ENCODE measurements at regions not wholly inside any gene's neighbourhood (a gene's known extent, or its start where the extent isn't known, plus 50 kb on each side); places are given as distances from the start of the nearest gene placed in this dataset.

- H2BK5ac ChIP-seq (ENCODE audit: low read depth, low read length): no peak overlapping the region
- no peak overlapping the region; the same call in 1 of the 2 replicates for H3K18ac ChIP-seq (ENCODE audit: extremely low read depth, low read length)
- no peak overlapping the region for H3K56ac ChIP-seq (replicated peaks; ENCODE audit: insufficient read length, low read depth, low read length)
- H3K79me2 ChIP-seq (ENCODE audit: control insufficient read depth in 1 of 2, insufficient read depth in 2 of 2, low read length in 2 of 2): no peaks in the 10 kb centered on the region
- H2BK15ac ChIP-seq (ENCODE audit: low read length): no peak overlapping the region
- no peak overlapping the region for H2AK5ac ChIP-seq (ENCODE audit: low read depth, low read length)
- 93% methylated on average over 6 of the region's 6 CpGs; no CpG with 5 or more reads in 1 of the 2 experiments for WGBS, 2 experiments (ENCODE audit: extremely low coverage in 1 of 2, insufficient coverage in 1 of 2, insufficient read length in 1 of 2, insufficient replicate concordance in 2 of 2, low coverage in 1 of 2, low lambda C conversion rate in 2 of 2, missing lambda C conversion rate in 1 of 2)
- H3K4me3 ChIP-seq (ENCODE audit: extremely low read depth in 1 of 4, insufficient read depth in 2 of 4, low read depth in 3 of 4, low read length in 4 of 4): no peak overlapping the region
- H3K9me3 ChIP-seq (ENCODE audit: insufficient read depth in 2 of 2, low read depth in 1 of 2, low read length in 1 of 2): no peaks in the 10 kb centered on the region
- H2BK20ac ChIP-seq (ENCODE audit: low read length): no peak overlapping the region
- no peak overlapping the region for H3K23ac ChIP-seq (ENCODE audit: insufficient read length)
- H3K4me2 ChIP-seq (ENCODE audit: insufficient read depth in 1 of 2, low read depth in 2 of 2, low read length in 2 of 2): no peak overlapping the region
- H4K5ac ChIP-seq (ENCODE audit: insufficient read length, low read depth, low read length): no peak overlapping the region
- H4K20me1 ChIP-seq (replicated peaks in 1 of 2; ENCODE audit: control insufficient read depth in 1 of 2, insufficient read depth in 2 of 2, low read length in 2 of 2): no peaks in the 10 kb centered on the region
- no peak overlapping the region for H3K4ac ChIP-seq (replicated peaks; ENCODE audit: insufficient read length, low read depth, low read length)
- H3K27ac ChIP-seq (ENCODE audit: low read depth, low read length): no peak overlapping the region
- FAIRE-seq: no peak
- no peaks in the 10 kb centered on the region for H3K27me3 ChIP-seq (replicated peaks in 1 of 4; ENCODE audit: control insufficient read depth in 3 of 4, extremely low read depth in 1 of 4, insufficient read depth in 3 of 4, low read length in 3 of 4)
- H2BK120ac ChIP-seq (replicated peaks; ENCODE audit: low read depth, low read length): no peak overlapping the region
- no peaks in the 10 kb centered on the region for H3K4me1 ChIP-seq (replicated peaks in 1 of 4; ENCODE audit: control insufficient read depth in 3 of 4, insufficient read depth in 4 of 4, low read length in 3 of 4)
- H3K23me2 ChIP-seq (ENCODE audit: low read depth, low read length): no peaks in the 10 kb centered on the region
- H3K36me3 ChIP-seq (ENCODE audit: control insufficient read depth in 2 of 4, insufficient read depth in 4 of 4, low read length in 3 of 4): no peaks in the 10 kb centered on the region
- ChIA-PET CTCF (ENCODE audit: partially characterized antibody) (interaction anchor here (0.6 to 1.4 kb wide), 3 partner anchors 11 to 120 kb away, joined by 3 to 4 read pairs (median 3); no protein-coding TSS in a partner anchor), POLR2A (ENCODE audit: partially characterized antibody) (no interaction called here)
- H3K79me1 ChIP-seq (ENCODE audit: low read depth, low read length): no peaks in the 10 kb centered on the region
- no peak for DNase-seq (ENCODE audit: low read depth in 1 of 2, low spot score in 2 of 2)
- no peak overlapping the region for H2BK12ac ChIP-seq (ENCODE audit: low read depth, low read length)
- H4K8ac ChIP-seq (ENCODE audit: extremely low read depth, insufficient read depth, low read length): no peak overlapping the region; the same call in 1 of the 2 replicates
- no peak overlapping the region for H3K9ac ChIP-seq (replicated peaks in 1 of 4; ENCODE audit: extremely low read depth in 1 of 4, low read depth in 3 of 4, low read length in 3 of 4)
- H4K91ac ChIP-seq (replicated peaks; ENCODE audit: insufficient read length, low read length): no peak overlapping the region
- 0 out of 2 replicates have a peak overlapping the region, but pooled peaks have one; percentile 53 for H2AFZ ChIP-seq (ENCODE audit: low read length)
- H3K14ac ChIP-seq (ENCODE audit: insufficient read length): no peak overlapping the region
- TF ChIP-seq ZNF274 (IDR thresholded peaks at IDR 0.05; ENCODE audit: borderline replicate concordance, extremely low read depth, low read length): no peak
- TF ChIP-seq ATF3 (IDR thresholded peaks at IDR 0.05; ENCODE audit: insufficient read depth, low read depth, low read length): no peak
- no peak for TF ChIP-seq CBX5 (IDR thresholded peaks at IDR 0.05; ENCODE audit: low read depth, low read length)
- no peak for TF ChIP-seq EP300 (IDR thresholded peaks at IDR 0.05; ENCODE audit: borderline replicate concordance in 1 of 2, low read depth in 2 of 2, low read length in 2 of 2)
Observed at GRCh38 chr3:95387242-95388021, 1324.6 kb downstream of the NSUN3 start.

Measured in H1 (cell line).